ENCODE measurements at regions not wholly inside any gene's neighbourhood (a gene's known extent, or its start where the extent isn't known, plus 50 kb on each side); places are given as distances from the start of the nearest gene placed in this dataset.

DNA sequence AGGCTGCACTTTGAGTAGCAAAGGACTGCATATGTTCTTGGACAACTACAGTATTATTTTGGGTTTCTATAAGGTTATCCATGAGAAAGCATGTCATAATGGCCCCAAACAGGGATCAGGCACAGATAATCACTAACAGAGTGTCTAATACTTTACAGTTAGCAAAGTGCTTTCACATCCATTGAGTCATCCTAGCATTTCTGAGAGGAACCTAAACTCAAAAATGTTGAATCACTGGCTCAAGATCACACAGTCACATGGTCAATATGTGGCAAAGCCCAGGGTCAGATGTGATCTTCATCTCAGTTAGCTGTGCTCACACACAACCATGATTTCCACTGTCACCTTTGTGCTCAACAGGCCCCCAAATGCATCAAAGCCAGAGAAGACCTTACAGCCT is 156.1 kb upstream of the VRK2 start:
- FAIRE-seq = no peak

DNA sequence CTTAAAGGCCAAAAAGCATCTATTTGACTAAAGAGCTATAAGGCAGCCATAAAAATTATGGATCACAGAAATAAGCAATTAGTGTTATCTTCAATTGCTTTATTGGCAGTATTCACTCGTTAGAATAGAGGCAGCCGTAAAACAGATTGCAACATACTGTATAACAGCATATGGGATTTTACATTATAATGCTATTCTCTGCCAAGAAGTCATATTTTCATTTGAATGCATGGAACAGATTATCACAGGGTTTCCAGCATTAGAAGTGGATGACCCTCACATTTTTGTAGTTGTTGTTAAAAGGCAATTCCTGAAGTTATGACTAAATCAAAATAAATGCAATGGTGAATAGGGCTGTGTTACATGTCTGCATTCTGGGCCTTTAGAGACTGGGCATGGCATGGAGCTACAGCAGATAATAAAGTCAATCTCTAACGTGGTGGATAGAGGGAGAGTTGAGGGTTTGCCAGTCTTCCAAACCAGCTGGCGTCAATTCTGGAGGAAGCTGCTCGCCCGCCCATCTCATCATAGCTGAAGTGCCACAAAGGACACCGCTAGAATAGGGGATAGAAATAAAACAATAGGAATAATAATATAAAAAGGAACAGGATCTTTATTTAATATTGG is 155.4 kb upstream of the VRK2 start:
- H2AFZ ChIP-seq (ENCODE audit: low read depth, low read length) = no peak overlapping the region

More for the DNA sequence above, 156.1 kb upstream of the VRK2 start:
- H4K20me1 ChIP-seq (replicated peaks; ENCODE audit: control insufficient read depth, extremely low read depth, insufficient read depth, low read length) = no peaks in the 10 kb centered on the region
- BruUV-seq (replicated peaks) = no TSS peak
- intact Hi-C loops (cut with micrococcal nuclease) = no loop called here
- no peaks in the 10 kb centered on the region for H3K9me3 ChIP-seq (replicated peaks; ENCODE audit: control insufficient read depth, insufficient read depth, low read length)
- no peaks in the 10 kb centered on the region for H3K27me3 ChIP-seq (ENCODE audit: control insufficient read depth in 2 of 2, insufficient read depth in 2 of 2, low read length in 2 of 2)
- no peaks in the 10 kb centered on the region for H3K9me1 ChIP-seq (replicated peaks; ENCODE audit: control insufficient read depth, extremely low read depth, insufficient read depth, low read length)
- no peak for DNase-seq (ENCODE audit: low read depth, low spot score)
- no peaks in the 10 kb centered on the region for H3K4me1 ChIP-seq (ENCODE audit: control insufficient read depth, extremely low read depth, insufficient read depth, low read length)
- POLR2A ChIA-PET = no interaction called here
- TF ChIP-seq POLR2A (IDR thresholded peaks at IDR 0.05; ENCODE audit: low read depth, low read length) (no peak), POLR2AphosphoS5 (IDR thresholded peaks at IDR 0.05; ENCODE audit: insufficient read depth, low read depth, low read length) (no peak), JUN (IDR thresholded peaks at IDR 0.05; ENCODE audit: borderline replicate concordance, insufficient read depth, insufficient read length, low read depth) (no peak), EZH2 (IDR thresholded peaks at IDR 0.05; ENCODE audit: borderline replicate concordance, low read depth, low read length, severe bottlenecking) (no peak), MYC (IDR thresholded peaks at IDR 0.05; ENCODE audit: low read depth, low read length) (no peak), GATA2 (IDR thresholded peaks at IDR 0.05; ENCODE audit: insufficient read depth, insufficient read length, low read depth, low read length) (no peak)
- TF ChIP-seq, protein P1, sequence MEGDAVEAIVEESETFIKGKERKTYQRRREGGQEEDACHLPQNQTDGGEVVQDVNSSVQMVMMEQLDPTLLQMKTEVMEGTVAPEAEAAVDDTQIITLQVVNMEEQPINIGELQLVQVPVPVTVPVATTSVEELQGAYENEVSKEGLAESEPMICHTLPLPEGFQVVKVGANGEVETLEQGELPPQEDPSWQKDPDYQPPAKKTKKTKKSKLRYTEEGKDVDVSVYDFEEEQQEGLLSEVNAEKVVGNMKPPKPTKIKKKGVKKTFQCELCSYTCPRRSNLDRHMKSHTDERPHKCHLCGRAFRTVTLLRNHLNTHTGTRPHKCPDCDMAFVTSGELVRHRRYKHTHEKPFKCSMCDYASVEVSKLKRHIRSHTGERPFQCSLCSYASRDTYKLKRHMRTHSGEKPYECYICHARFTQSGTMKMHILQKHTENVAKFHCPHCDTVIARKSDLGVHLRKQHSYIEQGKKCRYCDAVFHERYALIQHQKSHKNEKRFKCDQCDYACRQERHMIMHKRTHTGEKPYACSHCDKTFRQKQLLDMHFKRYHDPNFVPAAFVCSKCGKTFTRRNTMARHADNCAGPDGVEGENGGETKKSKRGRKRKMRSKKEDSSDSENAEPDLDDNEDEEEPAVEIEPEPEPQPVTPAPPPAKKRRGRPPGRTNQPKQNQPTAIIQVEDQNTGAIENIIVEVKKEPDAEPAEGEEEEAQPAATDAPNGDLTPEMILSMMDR (IDR thresholded peaks at IDR 0.05; ENCODE audit: extremely low read depth in 1 of 2, insufficient read depth in 1 of 2, low read depth in 1 of 2, low read length in 2 of 2) = no peak
- no peak overlapping the region for H3K4me3 ChIP-seq (replicated peaks in 1 of 3; ENCODE audit: insufficient read depth in 1 of 3, low read depth in 1 of 3, low read length in 3 of 3)
- no peak overlapping the region for H3K4me2 ChIP-seq (ENCODE audit: insufficient read depth, low read length)
- H3K9ac ChIP-seq (replicated peaks; ENCODE audit: extremely low read depth, insufficient read depth, low read length) = no peak overlapping the region
- H3K79me2 ChIP-seq (ENCODE audit: control insufficient read depth, insufficient read depth, low read length) = no peaks in the 10 kb centered on the region
- H3K27ac ChIP-seq (ENCODE audit: insufficient read depth, low read depth, low read length) = no peak overlapping the region
- no peaks in the 10 kb centered on the region for H3K36me3 ChIP-seq (ENCODE audit: control insufficient read depth in 2 of 2, extremely low read depth in 1 of 2, insufficient read depth in 2 of 2, low read length in 2 of 2)
- dilution Hi-C loops (cut with MboI; ENCODE audit: extremely low pct_ligation_motif_present, low sequenced_read_pairs) = no loop called here
- CTCF ChIA-PET = interaction anchor here (1.2 to 1.6 kb wide), 3 partner anchors 8 to 131 kb away, joined by 3 to 4 read pairs (median 3); no protein-coding TSS in a partner anchor
- H2AFZ ChIP-seq (ENCODE audit: low read depth, low read length) = no peak overlapping the region

More for the DNA sequence above, 155.4 kb upstream of the VRK2 start:
- Histone ChIP-seq H3K4me3 (replicated peaks in 1 of 3; ENCODE audit: insufficient read depth in 1 of 3, low read depth in 1 of 3, low read length in 3 of 3) (no peak overlapping the region), H4K20me1 (replicated peaks; ENCODE audit: control insufficient read depth, extremely low read depth, insufficient read depth, low read length) (no peaks in the 10 kb centered on the region), H3K9me3 (replicated peaks; ENCODE audit: control insufficient read depth, insufficient read depth, low read length) (no peaks in the 10 kb centered on the region), H3K79me2 (ENCODE audit: control insufficient read depth, insufficient read depth, low read length) (no peaks in the 10 kb centered on the region), H3K9ac (replicated peaks; ENCODE audit: extremely low read depth, insufficient read depth, low read length) (no peak overlapping the region), H3K4me1 (ENCODE audit: control insufficient read depth, extremely low read depth, insufficient read depth, low read length) (no peaks in the 10 kb centered on the region), H3K4me2 (ENCODE audit: insufficient read depth, low read length) (no peak overlapping the region), H3K27ac (ENCODE audit: insufficient read depth, low read depth, low read length) (no peak overlapping the region), H3K9me1 (replicated peaks; ENCODE audit: control insufficient read depth, extremely low read depth, insufficient read depth, low read length) (no peaks in the 10 kb centered on the region), H3K36me3 (ENCODE audit: control insufficient read depth in 2 of 2, extremely low read depth in 1 of 2, insufficient read depth in 2 of 2, low read length in 2 of 2) (no peaks in the 10 kb centered on the region), H3K27me3 (ENCODE audit: control insufficient read depth in 2 of 2, insufficient read depth in 2 of 2, low read length in 2 of 2) (no peaks in the 10 kb centered on the region)
- ChIA-PET CTCF (no interaction called here), POLR2A (no interaction called here)
- TF ChIP-seq GATA2 (IDR thresholded peaks at IDR 0.05; ENCODE audit: insufficient read depth, insufficient read length, low read depth, low read length) (no peak), JUN (IDR thresholded peaks at IDR 0.05; ENCODE audit: borderline replicate concordance, insufficient read depth, insufficient read length, low read depth) (no peak), EZH2 (IDR thresholded peaks at IDR 0.05; ENCODE audit: borderline replicate concordance, low read depth, low read length, severe bottlenecking) (no peak), FOS (IDR thresholded peaks at IDR 0.05; ENCODE audit: borderline replicate concordance, insufficient read depth, low read length) (no peak), POLR2AphosphoS5 (IDR thresholded peaks at IDR 0.05; ENCODE audit: insufficient read depth, low read depth, low read length) (no peak), POLR2A (IDR thresholded peaks at IDR 0.05; ENCODE audit: low read depth, low read length) (no peak), MYC (IDR thresholded peaks at IDR 0.05; ENCODE audit: low read depth, low read length) (no peak)
- TF ChIP-seq, protein P1 (IDR thresholded peaks at IDR 0.05; ENCODE audit: extremely low read depth in 1 of 2, insufficient read depth in 1 of 2, low read depth in 1 of 2, low read length in 2 of 2) = no peak
- TF ChIP-seq, protein P2, sequence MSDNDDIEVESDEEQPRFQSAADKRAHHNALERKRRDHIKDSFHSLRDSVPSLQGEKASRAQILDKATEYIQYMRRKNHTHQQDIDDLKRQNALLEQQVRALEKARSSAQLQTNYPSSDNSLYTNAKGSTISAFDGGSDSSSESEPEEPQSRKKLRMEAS (IDR thresholded peaks at IDR 0.05; ENCODE audit: insufficient read depth, insufficient read length) = no peak
- BruUV-seq (replicated peaks) = no TSS peak
- intact Hi-C loops (cut with micrococcal nuclease) (no loop called here), dilution Hi-C loops (cut with MboI; ENCODE audit: extremely low pct_ligation_motif_present, low sequenced_read_pairs) (no loop called here)
- FAIRE-seq = no peak
- DNase-seq (ENCODE audit: low read depth, low spot score) = no peak

Measured in endothelial cell of umbilical vein (primary cell).